ENCODE measurements at regions not wholly inside any gene's neighbourhood (a gene's known extent, or its start where the extent isn't known, plus 50 kb on each side); places are given as distances from the start of the nearest gene placed in this dataset.
"Not testable (repeated sequence)": the region's sequence is repeated elsewhere in the genome, so short reads cannot be mapped to it uniquely, and the experiment has no call there.

- Histone ChIP-seq H3K4me3 (ENCODE audit: low read depth in 1 of 2, low read length in 2 of 2) (no peak overlapping the region), H3K9me3 (ENCODE audit: low read length) (no peaks in the 10 kb centered on the region), H3K27ac (ENCODE audit: low read depth, low read length) (no peak overlapping the region), H3K27me3 (ENCODE audit: control insufficient read depth in 1 of 2, insufficient read depth in 2 of 2, low read length in 2 of 2) (no peaks in the 10 kb centered on the region), H3K36me3 (ENCODE audit: insufficient read depth, low read length) (no peaks in the 10 kb centered on the region), H3K9ac (ENCODE audit: low read length) (no peak overlapping the region), H3K4me1 (ENCODE audit: insufficient read depth, low read length) (no peaks in the 10 kb centered on the region)
Measured at GRCh38 chr1:82090104-82090503, 289.4 kb downstream of the ADGRL2 start.

GRCh38 chr1:82086739-82087138 is 286.0 kb downstream of the ADGRL2 start:
- H3K4me3 ChIP-seq (ENCODE audit: low read depth in 1 of 2, low read length in 2 of 2) = no peak overlapping the region
- H3K27me3 ChIP-seq (ENCODE audit: control insufficient read depth in 1 of 2, insufficient read depth in 2 of 2, low read length in 2 of 2) = no peaks in the 10 kb centered on the region
- H3K9ac ChIP-seq (ENCODE audit: low read length) = no peak overlapping the region
- no peaks in the 10 kb centered on the region for H3K4me1 ChIP-seq (ENCODE audit: insufficient read depth, low read length)
- no peaks in the 10 kb centered on the region for H3K36me3 ChIP-seq (ENCODE audit: insufficient read depth, low read length)
- H3K9me3 ChIP-seq (ENCODE audit: low read length) = no peaks in the 10 kb centered on the region
- no peak overlapping the region for H3K27ac ChIP-seq (ENCODE audit: low read depth, low read length)

DNA sequence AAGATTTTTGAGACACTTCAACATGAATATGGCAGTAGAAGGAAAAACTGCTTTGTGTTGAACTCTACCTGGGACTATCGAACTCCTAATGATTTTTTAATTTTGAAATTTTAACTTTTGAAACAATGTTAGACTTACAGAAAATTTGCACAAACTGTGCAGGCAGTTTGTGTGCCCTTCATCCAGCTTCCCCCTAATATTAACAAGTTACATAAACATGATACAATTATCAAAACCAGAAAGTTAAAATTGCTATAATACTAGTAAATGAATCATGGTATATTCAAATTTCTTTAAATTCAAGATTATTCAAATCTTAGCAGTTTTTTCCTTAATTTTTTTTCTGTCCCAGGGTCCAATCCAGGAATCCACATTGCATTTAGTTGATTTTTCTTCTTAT is 278.9 kb downstream of the ADGRL2 start:
- Histone ChIP-seq H3K9me3 (ENCODE audit: low read length) (no peaks in the 10 kb centered on the region), H3K4me3 (ENCODE audit: low read depth in 1 of 2, low read length in 2 of 2) (no peak overlapping the region), H3K27me3 (ENCODE audit: control insufficient read depth in 1 of 2, insufficient read depth in 2 of 2, low read length in 2 of 2) (no peaks in the 10 kb centered on the region), H3K4me1 (ENCODE audit: insufficient read depth, low read length) (no peaks in the 10 kb centered on the region), H3K27ac (ENCODE audit: low read depth, low read length) (no peak overlapping the region), H3K9ac (ENCODE audit: low read length) (no peak overlapping the region), H3K36me3 (ENCODE audit: insufficient read depth, low read length) (no peaks in the 10 kb centered on the region)

- Histone ChIP-seq H3K27ac (ENCODE audit: low read depth, low read length) (no peak overlapping the region), H3K4me1 (ENCODE audit: insufficient read depth, low read length) (no peaks in the 10 kb centered on the region), H3K9me3 (ENCODE audit: low read length) (no peaks in the 10 kb centered on the region), H3K27me3 (ENCODE audit: control insufficient read depth in 1 of 2, insufficient read depth in 2 of 2, low read length in 2 of 2) (no peaks in the 10 kb centered on the region), H3K9ac (ENCODE audit: low read length) (no peak overlapping the region), H3K4me3 (ENCODE audit: low read depth in 1 of 2, low read length in 2 of 2) (no peak overlapping the region), H3K36me3 (ENCODE audit: insufficient read depth, low read length) (no peaks in the 10 kb centered on the region)
Measured at GRCh38 chr1:82073659-82074058, 272.9 kb downstream of the ADGRL2 start.

DNA sequence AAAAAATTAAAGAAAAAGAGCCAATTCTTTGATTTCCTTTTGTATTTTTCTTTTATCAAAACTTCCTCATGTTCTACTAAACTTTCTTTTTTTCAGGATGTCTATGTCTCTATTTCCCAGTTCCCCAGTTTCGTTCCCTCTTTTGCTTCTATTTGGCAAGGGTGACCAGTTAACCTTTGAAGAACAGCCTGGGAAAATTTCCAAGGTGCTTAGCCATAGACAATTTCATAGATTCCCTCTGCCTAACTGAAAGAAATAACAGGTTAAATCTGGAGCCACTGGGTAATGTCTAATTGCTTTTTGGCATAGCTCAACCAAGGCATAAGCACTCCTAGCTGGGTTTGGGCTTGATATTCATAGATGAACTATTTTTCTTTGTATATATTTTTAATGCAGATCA is 272.3 kb downstream of the ADGRL2 start:
- H3K4me3 ChIP-seq (ENCODE audit: low read depth in 1 of 2, low read length in 2 of 2) = no peak overlapping the region
- no peaks in the 10 kb centered on the region for H3K9me3 ChIP-seq (ENCODE audit: low read length)
- H3K27me3 ChIP-seq (ENCODE audit: control insufficient read depth in 1 of 2, insufficient read depth in 2 of 2, low read length in 2 of 2) = no peaks in the 10 kb centered on the region
- H3K36me3 ChIP-seq (ENCODE audit: insufficient read depth, low read length) = no peaks in the 10 kb centered on the region
- no peak overlapping the region for H3K27ac ChIP-seq (ENCODE audit: low read depth, low read length)
- H3K4me1 ChIP-seq (ENCODE audit: insufficient read depth, low read length) = no peaks in the 10 kb centered on the region
- H3K9ac ChIP-seq (ENCODE audit: low read length) = no peak overlapping the region

GRCh38 chr1:82065916-82066315 is 265.2 kb downstream of the ADGRL2 start:
- Histone ChIP-seq H3K27ac (ENCODE audit: low read depth, low read length) (no peak overlapping the region), H3K9me3 (ENCODE audit: low read length) (no peaks in the 10 kb centered on the region), H3K27me3 (ENCODE audit: control insufficient read depth in 1 of 2, insufficient read depth in 2 of 2, low read length in 2 of 2) (no peaks in the 10 kb centered on the region), H3K4me1 (ENCODE audit: insufficient read depth, low read length) (no peaks in the 10 kb centered on the region), H3K4me3 (ENCODE audit: low read depth in 1 of 2, low read length in 2 of 2) (no peak overlapping the region), H3K36me3 (ENCODE audit: insufficient read depth, low read length) (no peaks in the 10 kb centered on the region), H3K9ac (ENCODE audit: low read length) (no peak overlapping the region)

DNA sequence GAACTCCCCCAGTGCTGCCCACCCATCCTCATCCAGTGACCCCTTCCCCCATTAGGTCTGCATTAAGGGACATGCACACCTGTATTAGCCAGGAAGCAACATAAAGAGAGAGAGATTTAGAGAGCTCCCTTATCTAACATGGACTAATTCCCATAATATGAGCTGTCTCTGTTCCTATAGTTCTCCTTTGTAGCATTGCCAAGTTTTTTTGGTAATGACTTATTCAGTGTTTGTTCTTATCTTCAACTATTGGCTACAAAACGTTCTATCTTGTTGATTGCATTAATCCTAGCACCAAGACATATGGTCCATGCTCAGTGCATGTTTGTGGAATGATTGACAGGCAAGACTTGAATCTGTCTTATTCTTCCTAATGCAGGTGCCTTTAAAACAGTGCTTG is 264.0 kb downstream of the ADGRL2 start:
- no peaks in the 10 kb centered on the region for H3K36me3 ChIP-seq (ENCODE audit: insufficient read depth, low read length)
- H3K4me1 ChIP-seq (ENCODE audit: insufficient read depth, low read length) = no peaks in the 10 kb centered on the region
- H3K9me3 ChIP-seq (ENCODE audit: low read length) = no peaks in the 10 kb centered on the region
- H3K27me3 ChIP-seq (ENCODE audit: control insufficient read depth in 1 of 2, insufficient read depth in 2 of 2, low read length in 2 of 2) = no peaks in the 10 kb centered on the region
- H3K4me3 ChIP-seq (ENCODE audit: low read depth in 1 of 2, low read length in 2 of 2) = no peak overlapping the region
- no peak overlapping the region for H3K27ac ChIP-seq (ENCODE audit: low read depth, low read length)
- no peak overlapping the region for H3K9ac ChIP-seq (ENCODE audit: low read length)

GRCh38 chr1:82062206-82062605 is 261.5 kb downstream of the ADGRL2 start:
- no peaks in the 10 kb centered on the region for H3K9me3 ChIP-seq (ENCODE audit: low read length)
- H3K36me3 ChIP-seq (ENCODE audit: insufficient read depth, low read length) = no peaks in the 10 kb centered on the region
- H3K9ac ChIP-seq (ENCODE audit: low read length) = no peak overlapping the region
- H3K4me1 ChIP-seq (ENCODE audit: insufficient read depth, low read length) = no peaks in the 10 kb centered on the region
- no peak overlapping the region for H3K4me3 ChIP-seq (ENCODE audit: low read depth in 1 of 2, low read length in 2 of 2)
- no peaks in the 10 kb centered on the region for H3K27me3 ChIP-seq (ENCODE audit: control insufficient read depth in 1 of 2, insufficient read depth in 2 of 2, low read length in 2 of 2)
- no peak overlapping the region for H3K27ac ChIP-seq (ENCODE audit: low read depth, low read length)

- no peaks in the 10 kb centered on the region for H3K36me3 ChIP-seq (ENCODE audit: insufficient read depth, low read length)
- H3K9ac ChIP-seq (ENCODE audit: low read length) = no peak overlapping the region
- H3K27me3 ChIP-seq (ENCODE audit: control insufficient read depth in 1 of 2, insufficient read depth in 2 of 2, low read length in 2 of 2) = no peaks in the 10 kb centered on the region
- no peaks in the 10 kb centered on the region for H3K4me1 ChIP-seq (ENCODE audit: insufficient read depth, low read length)
- H3K4me3 ChIP-seq (ENCODE audit: low read depth in 1 of 2, low read length in 2 of 2) = no peak overlapping the region
- no peaks in the 10 kb centered on the region for H3K9me3 ChIP-seq (ENCODE audit: low read length)
- no peak overlapping the region for H3K27ac ChIP-seq (ENCODE audit: low read depth, low read length)
Measured at GRCh38 chr1:82059959-82060358, 259.2 kb downstream of the ADGRL2 start.

DNA sequence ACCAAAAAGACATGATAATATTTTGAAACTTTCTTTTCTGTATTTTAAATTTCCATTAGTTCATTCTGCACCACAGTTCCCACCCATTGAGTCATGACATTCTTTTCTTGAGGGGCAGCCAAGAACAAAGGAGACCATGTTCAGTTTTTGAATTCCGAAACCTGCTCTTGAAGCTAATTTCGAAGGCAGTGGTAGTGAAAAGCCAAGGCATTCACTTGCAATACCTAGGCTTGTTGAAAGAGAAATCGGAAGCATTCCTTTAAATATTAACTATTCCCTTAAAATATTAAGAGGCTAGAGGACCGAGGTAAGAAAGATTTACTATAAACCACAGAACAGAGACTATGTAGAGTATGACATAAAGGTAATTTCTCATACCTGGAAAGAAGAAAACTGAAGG is 256.3 kb downstream of the ADGRL2 start:
- Histone ChIP-seq H3K9me3 (ENCODE audit: low read length) (no peaks in the 10 kb centered on the region), H3K9ac (ENCODE audit: low read length) (no peak overlapping the region), H3K27me3 (ENCODE audit: control insufficient read depth in 1 of 2, insufficient read depth in 2 of 2, low read length in 2 of 2) (no peaks in the 10 kb centered on the region), H3K27ac (ENCODE audit: low read depth, low read length) (no peak overlapping the region), H3K36me3 (ENCODE audit: insufficient read depth, low read length) (no peaks in the 10 kb centered on the region), H3K4me1 (ENCODE audit: insufficient read depth, low read length) (no peaks in the 10 kb centered on the region), H3K4me3 (ENCODE audit: low read depth in 1 of 2, low read length in 2 of 2) (no peak overlapping the region)

- not testable (repeated sequence) for H3K9me3 ChIP-seq (ENCODE audit: low read length); H3K27ac ChIP-seq (ENCODE audit: low read depth, low read length); H3K4me1 ChIP-seq (ENCODE audit: insufficient read depth, low read length); H3K36me3 ChIP-seq (ENCODE audit: insufficient read depth, low read length); H3K4me3 ChIP-seq (ENCODE audit: low read depth in 1 of 2, low read length in 2 of 2); H3K9ac ChIP-seq (ENCODE audit: low read length); H3K27me3 ChIP-seq (ENCODE audit: control insufficient read depth in 1 of 2, insufficient read depth in 2 of 2, low read length in 2 of 2)
Measured at GRCh38 chr1:82055375-82055774, 254.6 kb downstream of the ADGRL2 start.

DNA sequence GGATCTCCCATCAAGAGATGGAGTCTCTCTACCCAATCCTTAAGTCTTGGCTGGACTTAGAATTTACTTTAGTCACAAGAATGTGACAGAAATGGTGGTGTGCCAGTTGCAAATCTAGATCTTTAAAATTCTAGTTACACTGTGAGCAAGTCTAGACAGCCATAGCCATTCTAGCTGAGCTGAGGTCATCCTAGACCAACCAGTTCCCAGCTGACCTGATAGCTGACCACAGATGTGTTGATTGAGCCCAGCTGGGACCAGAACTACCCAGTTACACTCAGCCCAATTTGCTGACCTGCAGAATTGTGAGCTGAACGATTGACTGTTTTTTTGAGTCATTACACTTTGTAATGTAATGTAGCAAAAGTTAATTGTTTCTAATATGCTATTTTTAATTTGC is 251.8 kb downstream of the ADGRL2 start:
- Histone ChIP-seq H3K9ac (ENCODE audit: low read length) (no peak overlapping the region), H3K4me1 (ENCODE audit: insufficient read depth, low read length) (no peaks in the 10 kb centered on the region), H3K4me3 (ENCODE audit: low read depth in 1 of 2, low read length in 2 of 2) (no peak overlapping the region), H3K27me3 (ENCODE audit: control insufficient read depth in 1 of 2, insufficient read depth in 2 of 2, low read length in 2 of 2) (no peaks in the 10 kb centered on the region), H3K36me3 (ENCODE audit: insufficient read depth, low read length) (no peaks in the 10 kb centered on the region), H3K27ac (ENCODE audit: low read depth, low read length) (no peak overlapping the region), H3K9me3 (ENCODE audit: low read length) (no peaks in the 10 kb centered on the region)

All from muscle layer of colon (tissue), 2 donors.